Breast epithelium (tissue), 4 donors: ENCODE measurements at regions not wholly inside any gene's neighbourhood (a gene's known extent, or its start where the extent isn't known, plus 50 kb on each side); places are given as distances from the start of the nearest gene placed in this dataset.

Experiments
- DNase-seq, 2 donors: peaks; one replicate each; pipeline ENCODE4 v3.0.0-alpha.2; 2019; ENCODE audit warnings: low spot score in 2 of 2
- H3K27ac ChIP-seq, 2 donors: fragments of 200-600 bp; sonication (generic) in 1 of 2; one replicate each; pipeline ENCODE4 v1.5.1; 2016 to 2019; ENCODE audit warnings: mild to moderate bottlenecking in 1 of 2
- H3K27me3 ChIP-seq, 2 donors: fragments of 200-600 bp; sonication (generic) in 1 of 2; one replicate each; pipeline versions ENCODE4 v1.5.1 to v1.6.0; 2017 to 2019; ENCODE audit warnings: control low read depth in 1 of 2, mild to moderate bottlenecking in 1 of 2
- H3K36me3 ChIP-seq: fragments of 200-600 bp; one replicate; pipeline ENCODE4 v1.5.1; 2019
- H3K4me1 ChIP-seq, 2 donors: fragments of 200-600 bp; sonication (generic); one replicate each; pipeline ENCODE4 v1.5.1; 2016 to 2019; ENCODE audit warnings: control low read depth in 1 of 2
- H3K4me3 ChIP-seq, 3 donors: fragments of 200-600 bp; sonication (generic); 1 replicate in 2 of 3; 2 replicates in 1 of 3; pipeline ENCODE4 v1.5.1; 2016 to 2019; ENCODE audit warnings: mild to moderate bottlenecking in 3 of 3, moderate library complexity in 2 of 3
- H3K9me3 ChIP-seq, 2 donors: fragments of 200-600 bp; sonication (generic) in 1 of 2; one replicate each; pipeline ENCODE4 v1.5.1; 2016 to 2019; ENCODE audit warnings: control low read depth in 1 of 2
- CTCF ChIP-seq, 3 donors: fragments of 450-650 bp; IDR thresholded peaks; one replicate each; pipeline ENCODE4 v1.5.1; 2016 to 2017; ENCODE audit warnings: antibody characterized with exemption in 3 of 3, mild to moderate bottlenecking in 3 of 3, moderate library complexity in 3 of 3
- POLR2A ChIP-seq: fragments of 450-650 bp; IDR thresholded peaks from one replicate; pipeline ENCODE4 v1.6.1; 2016; ENCODE audit warnings: antibody characterized with exemption, mild to moderate bottlenecking, moderate library complexity
- POLR2AphosphoS5 ChIP-seq, 3 donors: sonication (generic); formaldehyde crosslinking; IDR thresholded peaks; one replicate each; pipeline ENCODE4 v1.6.1; 2017; ENCODE audit warnings: antibody characterized with exemption in 3 of 3
- intact Hi-C: fragments of 100-400 bp; cut with DNase I; formaldehyde crosslinking; loops from one replicate; pipeline ENCODE4 v1.15.1; 2023; ENCODE audit warnings: low total_unique reads

- H3K4me3 ChIP-seq = no peak overlapping the region
- no peaks in the 10 kb centered on the region for H3K27me3 ChIP-seq
- H3K27ac ChIP-seq = no peak overlapping the region
- no peaks in the 10 kb centered on the region for H3K36me3 ChIP-seq
- H3K9me3 ChIP-seq = no peaks in the 10 kb centered on the region
- intact Hi-C loops = no loop called here
- TF ChIP-seq POLR2AphosphoS5 (IDR thresholded peaks at IDR 0.05) (no peak), CTCF (IDR thresholded peaks at IDR 0.05) (no peak), POLR2A (no peak)
- H3K4me1 ChIP-seq = no peaks in the 10 kb centered on the region
- DNase-seq = no peak
Observed at GRCh38 chr2:53111004-53111403, 656.6 kb upstream of the CHAC2 start.

- Histone ChIP-seq H3K36me3 (no peaks in the 10 kb centered on the region), H3K9me3 (no peaks in the 10 kb centered on the region), H3K27ac (no peak overlapping the region), H3K27me3 (no peaks in the 10 kb centered on the region), H3K4me3 (no peak overlapping the region), H3K4me1 (no peaks in the 10 kb centered on the region)
- TF ChIP-seq POLR2A (no peak), POLR2AphosphoS5 (IDR thresholded peaks at IDR 0.05) (no peak), CTCF (IDR thresholded peaks at IDR 0.05) (no peak)
- no peak for DNase-seq
- intact Hi-C loops = no loop called here
Observed at GRCh38 chr2:53108246-53108645, 659.4 kb upstream of the CHAC2 start.

GRCh38 chr2:53104263-53104662 is 663.3 kb upstream of the CHAC2 start:
- Histone ChIP-seq H3K27ac (no peak overlapping the region), H3K36me3 (no peaks in the 10 kb centered on the region), H3K4me3 (no peak overlapping the region), H3K27me3 (no peaks in the 10 kb centered on the region), H3K4me1 (no peaks in the 10 kb centered on the region), H3K9me3 (no peaks in the 10 kb centered on the region)
- intact Hi-C loops = no loop called here
- no peak for TF ChIP-seq POLR2A
- TF ChIP-seq POLR2AphosphoS5 (IDR thresholded peaks at IDR 0.05) = no peak
- no peak for TF ChIP-seq CTCF (IDR thresholded peaks at IDR 0.05)
- DNase-seq = no peak

- no peak for DNase-seq
- no peaks in the 10 kb centered on the region for H3K9me3 ChIP-seq
- TF ChIP-seq POLR2A (no peak), POLR2AphosphoS5 (IDR thresholded peaks at IDR 0.05) (no peak), CTCF (IDR thresholded peaks at IDR 0.05) (no peak)
- H3K36me3 ChIP-seq = no peaks in the 10 kb centered on the region
- no peaks in the 10 kb centered on the region for H3K4me1 ChIP-seq
- H3K4me3 ChIP-seq = no peak overlapping the region
- intact Hi-C loops = no loop called here
- H3K27ac ChIP-seq = no peak overlapping the region
- H3K27me3 ChIP-seq = no peaks in the 10 kb centered on the region
Observed at GRCh38 chr2:53103679-53104078, 663.9 kb upstream of the CHAC2 start.

- Histone ChIP-seq H3K36me3 (no peaks in the 10 kb centered on the region), H3K9me3 (no peaks in the 10 kb centered on the region), H3K4me3 (no peak overlapping the region), H3K27me3 (no peaks in the 10 kb centered on the region), H3K27ac (no peak overlapping the region), H3K4me1 (no peaks in the 10 kb centered on the region)
- intact Hi-C loops = no loop called here
- TF ChIP-seq CTCF (IDR thresholded peaks at IDR 0.05) (no peak), POLR2A (no peak), POLR2AphosphoS5 (IDR thresholded peaks at IDR 0.05) (no peak)
- no peak for DNase-seq
Observed at GRCh38 chr2:53098696-53099078, 668.9 kb upstream of the CHAC2 start.
